ENCODE measurements at regions not wholly inside any gene's neighbourhood (a gene's known extent, or its start where the extent isn't known, plus 50 kb on each side); places are given as distances from the start of the nearest gene placed in this dataset.
"Not testable (repeated sequence)": the region's sequence is repeated elsewhere in the genome, so short reads cannot be mapped to it uniquely, and the experiment has no call there.

- DNase-seq, result no peak
These were observed 93.2 kb upstream of the ARL4C start for GRCh38 chr2:234590076-234590475.

DNA sequence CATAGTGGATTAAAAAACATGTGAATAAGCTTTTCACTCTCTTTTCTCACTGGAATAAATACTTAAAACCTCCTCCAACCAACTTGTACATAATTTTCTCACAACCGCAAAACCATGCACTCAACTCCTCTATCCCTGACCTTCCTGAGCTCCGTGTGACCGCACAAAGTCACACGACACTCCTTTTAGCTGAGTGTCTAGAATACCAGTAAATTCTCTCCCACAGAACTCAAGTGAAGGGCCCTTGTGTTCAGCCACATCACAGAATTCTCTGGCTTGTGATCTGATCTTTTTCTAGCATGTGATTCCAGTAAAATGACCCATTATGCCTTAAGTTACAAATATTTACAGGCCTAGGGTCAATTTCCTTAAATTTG is 91.2 kb upstream of the ARL4C start:
- DNase-seq, result no peak

- peak; percentile 84 for DNase-seq
These were observed 90.6 kb upstream of the ARL4C start for GRCh38 chr2:234587341-234588053.

DNA sequence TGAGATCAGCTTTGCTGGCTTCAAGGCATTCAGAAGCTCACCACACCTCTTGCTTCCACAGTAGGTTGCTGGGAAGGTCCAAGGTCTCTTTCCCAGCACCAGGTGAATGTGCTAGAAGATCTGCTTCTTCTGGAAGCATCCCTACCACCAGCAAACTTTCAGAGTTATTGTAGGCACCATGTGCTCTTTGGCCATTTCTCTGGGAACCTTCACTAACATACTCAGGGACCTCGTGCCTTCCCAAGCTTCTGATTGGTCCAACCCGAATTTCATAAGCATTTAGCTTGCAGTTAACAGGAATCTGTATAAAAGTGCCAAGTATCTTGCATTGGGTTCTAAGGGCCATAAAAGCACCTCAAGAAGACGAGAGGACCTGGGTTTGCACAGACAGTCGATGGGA is 86.5 kb upstream of the ARL4C start:
- DNase-seq, result no peak

GRCh38 chr2:234580686-234581085 is 83.8 kb upstream of the ARL4C start:
- peak; percentile 15 for DNase-seq

DNA sequence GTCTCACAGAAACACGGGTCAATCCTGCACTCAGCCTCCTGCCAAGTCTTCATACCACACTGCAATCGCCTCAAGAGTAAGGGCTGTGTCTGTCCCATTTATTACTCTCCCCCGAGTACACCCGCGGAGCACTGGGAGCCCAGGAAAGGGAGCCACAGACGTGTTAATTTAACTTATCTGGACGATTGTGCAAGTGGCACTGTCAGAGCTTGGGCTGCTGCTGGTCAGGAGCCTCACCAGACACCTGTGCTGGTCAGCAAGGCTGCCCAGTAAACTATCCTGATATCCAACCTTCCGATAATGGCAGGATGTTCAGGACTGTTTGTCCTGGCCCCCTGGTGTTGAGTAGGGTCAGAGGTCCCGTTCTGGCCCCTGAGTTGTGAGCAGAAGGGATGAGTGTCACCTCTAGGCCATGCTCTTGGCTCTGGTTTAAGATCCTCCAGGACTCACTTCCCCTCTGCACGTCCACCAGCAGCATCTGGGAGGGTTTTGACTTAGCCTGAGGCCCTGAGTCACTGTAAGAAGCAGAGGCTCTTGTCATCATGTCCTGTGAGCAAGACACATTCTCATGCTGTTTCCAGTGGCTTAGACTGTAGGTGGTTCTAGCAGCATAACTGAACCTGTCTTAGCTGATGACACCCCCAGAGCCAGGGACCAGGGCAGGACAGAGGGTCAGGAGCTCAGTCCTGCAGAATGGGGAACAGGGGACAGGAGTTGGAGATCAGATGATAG is 82.5 kb upstream of the ARL4C start:
- peak; percentile 74 for DNase-seq

DNA sequence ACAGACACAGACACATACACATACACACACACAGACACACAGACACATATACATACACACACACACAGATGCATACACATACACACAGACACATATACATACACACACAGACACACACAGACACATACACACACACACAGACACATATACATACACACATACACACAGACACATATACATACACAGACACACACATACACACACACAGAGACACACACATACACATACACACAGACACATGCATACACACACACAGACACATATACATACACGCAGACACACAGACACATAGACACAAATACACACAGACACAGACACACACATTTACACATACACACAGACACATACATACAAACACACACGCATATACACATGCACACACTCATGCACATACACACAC is 81.5 kb upstream of the ARL4C start:
- no peak for DNase-seq

GRCh38 chr2:234577191-234577590 is 80.3 kb upstream of the ARL4C start:
- DNase-seq, result no peak

DNA sequence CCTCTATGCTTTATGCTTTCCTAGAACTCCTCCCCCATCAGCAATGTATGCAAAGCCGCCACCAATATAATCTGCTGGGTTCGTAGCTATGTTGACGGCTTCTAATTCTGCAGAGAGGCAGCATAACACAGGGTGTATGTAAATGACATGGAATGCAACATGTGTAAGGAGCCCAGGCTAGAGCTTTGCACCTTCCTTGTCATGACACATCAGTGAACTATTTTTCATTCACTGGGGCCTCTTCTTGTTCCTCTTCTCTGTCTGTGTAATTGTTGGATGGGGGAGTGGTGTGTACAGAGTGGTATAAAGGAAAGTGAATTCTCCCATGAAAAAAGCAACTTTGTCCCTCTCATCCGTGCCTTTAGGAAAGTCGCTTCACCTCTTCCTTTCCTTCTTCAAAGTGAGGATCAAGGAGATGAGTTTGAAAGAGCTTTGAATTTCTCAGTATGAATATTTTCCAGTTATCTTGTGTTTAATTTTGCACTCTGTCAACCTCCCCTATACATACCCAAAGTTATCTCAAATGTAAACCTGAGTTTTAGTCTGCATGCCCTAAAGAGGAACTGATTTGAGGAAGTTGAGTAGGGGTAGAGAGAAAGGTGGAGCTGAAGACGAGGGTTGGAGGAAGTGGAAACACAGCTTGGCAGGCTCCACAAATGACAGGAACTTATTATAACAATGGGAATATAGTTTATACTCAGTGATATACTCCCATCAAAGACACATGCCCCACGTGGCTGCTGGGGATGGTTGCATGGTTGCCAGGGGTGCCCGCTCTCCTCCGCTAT is 74.9 kb upstream of the ARL4C start:
- DNase-seq, result peak; percentile 52

DNA sequence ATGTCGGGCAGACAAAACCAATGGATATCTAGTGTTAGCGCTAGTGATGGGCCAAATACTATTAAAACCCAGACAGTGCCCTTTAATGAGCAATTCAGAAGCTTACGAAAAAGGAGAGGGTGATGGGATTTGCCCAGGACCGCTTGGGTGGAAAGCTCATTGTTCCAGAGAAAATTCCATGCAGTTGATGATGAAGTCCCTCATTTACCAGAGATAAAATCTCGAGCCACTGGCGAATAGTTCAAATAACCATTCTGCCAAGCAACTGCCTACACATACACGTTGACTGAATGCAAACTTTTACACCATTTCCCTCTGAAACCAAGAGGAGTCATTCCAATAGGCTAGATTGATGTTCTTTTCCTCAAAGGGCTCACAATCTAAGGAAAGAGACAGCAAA is 73.6 kb upstream of the ARL4C start:
- no peak for DNase-seq

- no peak for DNase-seq
These were observed 73.0 kb upstream of the ARL4C start for GRCh38 chr2:234569776-234570430.

DNA sequence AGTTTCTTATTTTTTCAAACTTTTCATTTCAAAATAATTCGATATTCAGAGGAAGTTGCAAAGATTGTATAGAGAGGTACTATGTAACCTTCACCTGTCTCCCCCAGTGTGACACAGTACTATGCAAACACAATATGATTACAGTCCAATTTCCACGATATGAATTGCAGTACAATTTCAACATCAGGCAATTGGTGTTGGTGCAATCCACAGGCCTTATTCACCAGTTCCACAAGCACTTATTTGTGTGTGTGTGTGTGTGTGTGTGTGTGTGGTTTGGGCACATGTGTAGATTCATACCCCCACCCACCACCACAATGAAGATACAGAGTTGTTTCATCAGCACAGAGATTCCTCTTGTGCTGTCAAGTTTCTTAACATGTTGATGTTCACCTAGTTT is 69.7 kb upstream of the ARL4C start:
- DNase-seq, result no peak

GRCh38 chr2:234565842-234566619 is 69.2 kb upstream of the ARL4C start:
- DNase-seq, result no peak

- DNase-seq, result no peak
These were observed 68.3 kb upstream of the ARL4C start for GRCh38 chr2:234565201-234565600.

DNA sequence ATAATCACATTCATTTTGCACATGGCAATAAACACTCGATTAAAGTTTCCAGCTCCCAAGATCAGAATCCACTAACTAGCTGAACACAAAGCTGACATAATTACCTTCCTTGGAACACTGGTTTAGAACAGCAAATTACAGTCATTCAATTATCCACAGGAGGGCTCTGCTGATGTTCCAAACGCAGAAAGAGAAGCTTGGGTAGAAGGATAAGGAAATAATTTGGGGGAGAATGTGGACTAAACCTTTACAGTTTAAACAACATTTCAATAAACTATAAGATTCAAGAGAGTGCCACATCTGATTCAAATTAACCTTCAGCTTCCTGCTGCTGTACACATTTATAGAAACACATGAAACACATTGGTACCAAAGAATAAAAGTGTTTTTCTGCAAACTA is 67.8 kb upstream of the ARL4C start:
- peak; percentile 35 for DNase-seq

DNA sequence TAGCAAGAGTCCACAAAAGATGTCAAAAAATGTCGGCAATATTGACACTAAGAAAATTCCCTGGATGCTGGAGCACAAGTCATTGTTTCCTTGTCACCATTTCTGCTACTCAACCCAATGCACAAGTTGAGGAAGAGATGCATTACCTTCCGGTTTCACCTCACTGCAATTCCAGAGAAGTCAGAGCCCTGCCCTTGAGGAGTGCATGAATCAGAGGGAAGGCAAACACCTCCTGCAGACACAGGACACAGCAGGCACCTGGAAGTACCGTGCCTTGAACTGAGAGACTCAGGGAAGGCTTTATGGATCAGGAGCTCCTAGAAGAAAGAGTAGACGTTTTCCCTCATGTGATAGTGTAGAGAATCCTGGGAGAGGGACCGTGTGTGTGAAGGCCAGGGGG is 62.7 kb upstream of the ARL4C start:
- DNase-seq, result no peak

- DNase-seq, result no peak
These were observed 61.8 kb upstream of the ARL4C start for GRCh38 chr2:234558642-234559041.

DNA sequence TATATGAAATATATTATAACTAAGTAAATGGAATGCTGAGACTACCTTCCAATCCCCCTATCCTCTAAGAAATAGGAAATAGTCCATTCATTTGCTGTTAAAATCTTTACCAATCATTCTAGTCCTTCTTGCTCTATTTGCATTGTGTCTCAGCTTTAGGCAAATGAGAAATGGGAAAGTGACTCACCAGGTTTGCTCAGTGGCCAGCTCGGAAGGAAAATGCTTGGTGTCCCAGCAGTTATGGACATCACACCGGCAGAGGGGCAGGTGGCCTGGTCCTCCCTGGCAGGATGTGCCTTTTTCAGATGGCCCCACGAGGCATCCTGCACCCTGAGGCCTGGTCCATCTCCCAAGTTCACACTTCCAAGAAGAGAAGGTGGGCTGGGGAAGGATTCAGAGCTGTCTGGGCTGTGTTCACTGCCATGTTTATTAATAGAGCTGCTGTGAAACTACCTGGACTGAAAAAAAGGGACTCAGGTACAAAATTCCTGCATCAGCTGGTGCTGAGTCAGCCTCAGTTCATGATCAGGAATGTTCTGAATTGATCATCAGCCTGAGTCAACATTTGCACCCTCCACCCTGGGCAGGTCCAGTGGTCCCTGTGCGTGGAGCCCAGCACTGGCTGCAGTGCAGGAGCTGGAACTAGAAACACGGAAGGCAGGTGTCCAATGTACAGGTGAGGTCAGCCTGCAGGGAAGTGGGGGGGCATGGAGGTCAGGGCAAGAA is 60.1 kb upstream of the ARL4C start:
- peak; percentile 33 for DNase-seq

DNA sequence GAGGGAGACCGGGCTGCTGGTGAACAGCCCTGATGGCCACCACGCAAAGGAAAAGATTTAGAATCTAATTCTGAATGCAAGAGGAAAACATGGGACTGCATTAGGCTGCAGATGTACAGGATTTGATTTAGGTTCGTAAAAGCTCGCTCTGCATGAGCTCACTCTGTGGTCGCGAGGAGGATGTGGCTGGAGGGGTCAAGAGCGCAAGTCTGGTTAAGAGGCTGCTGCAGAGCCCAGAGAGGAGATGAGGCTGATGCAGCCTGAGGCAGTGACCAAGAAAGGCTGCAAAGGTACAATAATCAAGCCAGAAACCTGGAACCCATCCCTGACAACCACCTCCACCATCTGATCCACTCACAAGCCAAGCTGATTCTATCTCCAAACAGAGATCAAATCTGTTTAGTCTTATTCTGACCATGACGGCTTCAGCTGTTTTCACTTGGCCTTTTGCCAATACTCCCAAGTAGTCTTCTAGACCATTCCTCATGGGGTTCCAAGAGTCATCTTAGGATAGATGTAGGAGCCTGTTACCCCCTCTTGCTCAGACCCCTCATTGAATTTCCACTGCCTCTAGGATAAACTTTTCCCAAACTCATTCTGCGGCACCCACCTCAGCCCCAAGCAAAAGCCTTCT is 58.9 kb upstream of the ARL4C start:
- peak; percentile 75 for DNase-seq

GRCh38 chr2:234555161-234555560 is 58.3 kb upstream of the ARL4C start:
- DNase-seq, result no peak

- not testable (repeated sequence) for DNase-seq
These were observed 56.3 kb upstream of the ARL4C start for GRCh38 chr2:234553223-234553622.
